GM12874 (cell line): ENCODE measurements at regions not wholly inside any gene's neighbourhood (a gene's known extent, or its start where the extent isn't known, plus 50 kb on each side); places are given as distances from the start of the nearest gene placed in this dataset.

Experiments
- TF ChIP-seq, protein P1 (sequence below): IDR thresholded peaks from 2 replicates; pipeline ENCODE4 v1.5.1; 2011; ENCODE audit warnings: low read depth, mild to moderate bottlenecking, control low read depth, low read length, moderate library complexity; ENCODE audit not compliant: insufficient read depth

DNA sequence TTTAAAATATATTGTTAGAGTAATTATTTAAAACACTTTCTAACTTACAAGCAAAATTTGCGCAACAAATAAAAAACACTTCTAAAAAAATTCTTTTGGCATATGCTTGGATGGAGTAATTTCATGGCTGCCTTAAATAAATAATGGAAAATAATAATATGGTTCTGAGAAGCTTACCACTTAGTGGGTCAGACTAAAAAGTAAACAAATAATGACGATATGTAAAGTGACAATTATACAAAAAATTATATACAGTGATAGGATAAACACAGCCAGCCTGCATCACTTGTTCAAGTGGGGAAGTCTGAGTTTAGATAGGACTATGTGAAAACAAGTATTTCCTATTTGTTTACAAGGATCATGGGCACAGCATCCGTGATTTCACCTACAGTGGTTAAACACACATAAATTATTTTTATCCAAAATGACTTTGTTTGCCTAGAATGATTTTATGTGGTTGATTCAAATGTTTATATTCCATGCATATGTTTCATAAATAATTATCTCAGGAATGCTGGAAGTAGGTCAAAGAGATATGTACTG, 141.7 kb upstream of the SEMA3D start:
- TF ChIP-seq, protein P1, sequence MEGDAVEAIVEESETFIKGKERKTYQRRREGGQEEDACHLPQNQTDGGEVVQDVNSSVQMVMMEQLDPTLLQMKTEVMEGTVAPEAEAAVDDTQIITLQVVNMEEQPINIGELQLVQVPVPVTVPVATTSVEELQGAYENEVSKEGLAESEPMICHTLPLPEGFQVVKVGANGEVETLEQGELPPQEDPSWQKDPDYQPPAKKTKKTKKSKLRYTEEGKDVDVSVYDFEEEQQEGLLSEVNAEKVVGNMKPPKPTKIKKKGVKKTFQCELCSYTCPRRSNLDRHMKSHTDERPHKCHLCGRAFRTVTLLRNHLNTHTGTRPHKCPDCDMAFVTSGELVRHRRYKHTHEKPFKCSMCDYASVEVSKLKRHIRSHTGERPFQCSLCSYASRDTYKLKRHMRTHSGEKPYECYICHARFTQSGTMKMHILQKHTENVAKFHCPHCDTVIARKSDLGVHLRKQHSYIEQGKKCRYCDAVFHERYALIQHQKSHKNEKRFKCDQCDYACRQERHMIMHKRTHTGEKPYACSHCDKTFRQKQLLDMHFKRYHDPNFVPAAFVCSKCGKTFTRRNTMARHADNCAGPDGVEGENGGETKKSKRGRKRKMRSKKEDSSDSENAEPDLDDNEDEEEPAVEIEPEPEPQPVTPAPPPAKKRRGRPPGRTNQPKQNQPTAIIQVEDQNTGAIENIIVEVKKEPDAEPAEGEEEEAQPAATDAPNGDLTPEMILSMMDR = no peak

GRCh38 chr7:85324145-85324799, 137.4 kb upstream of the SEMA3D start:
- TF ChIP-seq, protein P1 = no peak

DNA sequence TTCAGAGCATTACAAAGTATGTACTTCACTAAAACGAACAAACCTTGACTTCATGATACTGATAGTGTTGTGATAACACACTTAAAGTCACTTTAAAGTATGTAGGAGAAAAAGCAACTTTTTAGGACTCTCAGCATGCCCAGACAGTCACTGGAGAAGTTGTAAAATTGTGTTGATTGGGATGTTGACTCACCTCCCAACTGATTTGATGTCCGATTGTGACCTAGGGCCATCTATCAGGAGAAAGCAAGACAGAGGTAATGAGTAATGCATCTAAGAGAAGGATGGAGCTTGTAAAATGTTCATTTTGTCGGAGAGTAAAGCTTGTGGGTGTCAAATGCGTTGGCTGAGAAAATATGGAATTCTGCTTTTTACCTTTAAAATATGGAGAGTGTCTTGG, 135.4 kb upstream of the SEMA3D start:
- TF ChIP-seq, protein P1 = no peak

GRCh38 chr7:85320699-85321476, 134.0 kb upstream of the SEMA3D start:
- TF ChIP-seq, protein P1 = no peak

GRCh38 chr7:85316489-85316888, 129.6 kb upstream of the SEMA3D start:
- TF ChIP-seq, protein P1 = no peak

GRCh38 chr7:85310301-85310700, 123.4 kb upstream of the SEMA3D start:
- TF ChIP-seq, protein P1 = no peak

DNA sequence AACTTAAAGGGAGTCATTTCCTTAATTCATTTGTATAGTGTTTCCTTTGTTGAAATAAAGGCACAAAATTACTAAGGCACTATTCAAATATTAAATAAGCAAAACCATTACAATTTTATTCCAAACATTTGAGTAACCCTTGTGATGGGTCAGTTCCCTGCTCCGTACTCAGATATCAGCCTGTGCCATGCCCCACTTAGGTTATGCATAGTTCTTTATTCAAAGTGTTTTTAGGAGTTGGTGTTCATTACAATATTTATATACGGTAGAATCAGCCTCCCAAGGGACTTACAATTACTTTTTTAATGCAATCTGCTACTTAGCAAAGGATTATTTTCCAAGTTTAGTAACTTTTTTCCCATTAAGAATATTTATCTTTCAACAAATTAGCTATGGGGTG, 119.3 kb upstream of the SEMA3D start:
- TF ChIP-seq, protein P1 = no peak
